PC-3 (cell line): ENCODE measurements at regions not wholly inside any gene's neighbourhood (a gene's known extent, or its start where the extent isn't known, plus 50 kb on each side); places are given as distances from the start of the nearest gene placed in this dataset.

ENCODE experiments used
- ATAC-seq: fragments of 200-7000 bp; cut with Tn5 transposase; 2 replicates; pipeline ENCODE4 v1.9.1; 2020; ENCODE audit warnings: mild to moderate bottlenecking, moderate library complexity
- BruUV-seq: library from RNA; stranded (reverse); fragments of 400-500 nt; replicated peaks from 2 replicates; lab custom pipeline; 2021; lab: Mats Ljungman, UMichigan
- CTCF ChIA-PET: fragments of 300-600 bp; sonication (Branson Sonifier 250); formaldehyde crosslinking; loops from one replicate; lab custom pipeline; 2022; ENCODE audit warnings: antibody characterized with exemption; lab: Charles Lee
- POLR2A ChIA-PET: fragments of 300-600 bp; sonication (Branson Sonifier 250); formaldehyde crosslinking; loops from one replicate; lab custom pipeline; 2022; ENCODE audit warnings: antibody characterized with exemption; ENCODE audit not compliant: unreplicated experiment; lab: Charles Lee
- DNase-seq: peaks from one replicate; pipeline ENCODE4 v3.0.0-alpha.2; 2015
- H2AFZ ChIP-seq: fragments of 300-600 bp; sonication (generic); 2 replicates; pipeline ENCODE4 v1.6.0; 2016; ENCODE audit warnings: antibody characterized with exemption, low read length
- H3F3A ChIP-seq: fragments of 300-600 bp; sonication (generic); one replicate; pipeline ENCODE4 v1.6.0; 2017; ENCODE audit warnings: antibody characterized with exemption, low read length, control low read depth, mild to moderate bottlenecking; ENCODE audit not compliant: unreplicated experiment
- H3K27ac ChIP-seq: fragments of 300-600 bp; sonication (generic); 2 replicates; pipeline ENCODE4 v1.5.1; 2016; ENCODE audit warnings: mild to moderate bottlenecking, low read length
- H3K27me3 ChIP-seq: fragments of 300-600 bp; sonication (generic); 2 replicates; pipeline ENCODE4 v1.6.1; 2016; ENCODE audit warnings: low read length, mixed read lengths
- H3K36me3 ChIP-seq: fragments of 300-600 bp; sonication (generic); 2 replicates; pipeline ENCODE4 v1.6.1; 2016; ENCODE audit warnings: low read depth, mixed run types, low read length, mixed read lengths
- H3K4me1 ChIP-seq: fragments of 300-600 bp; sonication (generic); 2 replicates; pipeline ENCODE4 v1.5.1; 2016; ENCODE audit warnings: low read length; ENCODE audit not compliant: insufficient read depth
- H3K4me2 ChIP-seq: fragments of 300-600 bp; sonication (generic); 2 replicates; pipeline ENCODE4 v1.6.0; 2016; ENCODE audit warnings: low read length
- H3K4me3 ChIP-seq: fragments of 300-600 bp; sonication (generic); 2 replicates; pipeline ENCODE4 v1.5.1; 2016; ENCODE audit warnings: mild to moderate bottlenecking, low read length, mixed read lengths
- H3K79me2 ChIP-seq: fragments of 300-600 bp; sonication (generic); 2 replicates; pipeline ENCODE4 v1.6.1; 2017; ENCODE audit warnings: low read length, mixed read lengths
- H3K9ac ChIP-seq: fragments of 300-600 bp; sonication (generic); 2 replicates; pipeline ENCODE4 v1.6.0; 2016; ENCODE audit warnings: mild to moderate bottlenecking, low read length
- H3K9me2 ChIP-seq: fragments of 300-600 bp; sonication (generic); replicated peaks from 2 replicates; pipeline ENCODE4 v1.6.1; 2016; ENCODE audit warnings: mixed run types, low read length, mixed read lengths
- H3K9me3 ChIP-seq: fragments of 300-600 bp; sonication (generic); 2 replicates; pipeline ENCODE4 v1.6.1; 2016; ENCODE audit warnings: low read length, mixed read lengths
- H4K20me1 ChIP-seq: fragments of 300-600 bp; sonication (generic); 2 replicates; pipeline ENCODE4 v1.6.1; 2016; ENCODE audit warnings: low read length, mixed read lengths
- CTCF ChIP-seq: fragments of 300-600 bp; sonication (generic); conservative IDR thresholded peaks from 2 replicates; pipeline ENCODE4 v1.5.1; 2017; ENCODE audit warnings: antibody characterized with exemption, low read depth, mild to moderate bottlenecking, low read length
- EZH2 ChIP-seq: fragments of 300-600 bp; sonication (generic); IDR thresholded peaks from one replicate; pipeline ENCODE4 v1.6.1; 2017; ENCODE audit warnings: antibody characterized with exemption, mild to moderate bottlenecking, low read length; ENCODE audit not compliant: unreplicated experiment
- EZH2phosphoT487 ChIP-seq: fragments of 300-600 bp; sonication (generic); IDR thresholded peaks from 2 replicates; pipeline ENCODE4 v1.6.1; 2018; ENCODE audit warnings: mild to moderate bottlenecking, antibody characterized with exemption, low read length, borderline replicate concordance
- intact Hi-C: fragments of 100-400 bp; cut with micrococcal nuclease; formaldehyde crosslinking; loops from 2 replicates; pipeline ENCODE4 v1.9.0; 2023

GRCh38 chr14:98229656-98230366, 1042.2 kb downstream of the BCL11B start:
- H3K27ac ChIP-seq: no peak overlapping the region
- H3K27me3 ChIP-seq: peaks cover 42% of the 10 kb centered on the region
- TF ChIP-seq CTCF: no peak
- TF ChIP-seq EZH2: no peak
- no peak for TF ChIP-seq EZH2phosphoT487
- no peaks in the 10 kb centered on the region for H3K4me1 ChIP-seq
- H3K4me2 ChIP-seq: no peak overlapping the region
- ChIA-PET CTCF (no interaction called here), POLR2A (no interaction called here)
- no peak overlapping the region for H3K9ac ChIP-seq
- H3K9me2 ChIP-seq: no peaks in the 10 kb centered on the region
- no peak overlapping the region for H2AFZ ChIP-seq
- no peaks in the 10 kb centered on the region for H3F3A ChIP-seq
- no TSS peak for BruUV-seq
- no peaks in the 10 kb centered on the region for H3K79me2 ChIP-seq
- DNase-seq (no peak), ATAC-seq (no peak)
- no peaks in the 10 kb centered on the region for H3K9me3 ChIP-seq
- no peaks in the 10 kb centered on the region for H4K20me1 ChIP-seq
- no peak overlapping the region for H3K4me3 ChIP-seq
- intact Hi-C loops: no loop called here
- no peaks in the 10 kb centered on the region for H3K36me3 ChIP-seq

GRCh38 chr14:98230411-98230810, 1041.6 kb downstream of the BCL11B start:
- intact Hi-C loops: no loop called here
- H3K9me2 ChIP-seq: no peaks in the 10 kb centered on the region
- CTCF ChIA-PET: no interaction called here
- no peak for ATAC-seq
- TF ChIP-seq EZH2 (no peak), EZH2phosphoT487 (no peak)
- H3K9me3 ChIP-seq: no peaks in the 10 kb centered on the region
- no peak overlapping the region for H3K4me3 ChIP-seq
- H3F3A ChIP-seq: no peaks in the 10 kb centered on the region
- POLR2A ChIA-PET: no interaction called here
- no TSS peak for BruUV-seq
- H3K27me3 ChIP-seq: peaks cover 48% of the 10 kb centered on the region
- H3K4me1 ChIP-seq: no peaks in the 10 kb centered on the region
- no peak overlapping the region for H3K27ac ChIP-seq
- no peak overlapping the region for H3K9ac ChIP-seq
- no peaks in the 10 kb centered on the region for H4K20me1 ChIP-seq
- no peak overlapping the region for H2AFZ ChIP-seq
- no peaks in the 10 kb centered on the region for H3K36me3 ChIP-seq
- DNase-seq: no peak
- H3K4me2 ChIP-seq: no peak overlapping the region
- no peaks in the 10 kb centered on the region for H3K79me2 ChIP-seq

- DNase-seq (no peak), ATAC-seq (no peak)
- ChIA-PET POLR2A (no interaction called here), CTCF (no interaction called here)
- Histone ChIP-seq H3K4me3 (no peak overlapping the region), H3K9me2 (no peaks in the 10 kb centered on the region), H3K79me2 (no peaks in the 10 kb centered on the region), H3F3A (no peaks in the 10 kb centered on the region), H3K9me3 (no peaks in the 10 kb centered on the region), H3K4me1 (no peaks in the 10 kb centered on the region), H2AFZ (no peak overlapping the region), H3K27me3 (peaks cover 54% of the 10 kb centered on the region), H4K20me1 (no peaks in the 10 kb centered on the region), H3K9ac (no peak overlapping the region), H3K36me3 (no peaks in the 10 kb centered on the region), H3K27ac (no peak overlapping the region), H3K4me2 (no peak overlapping the region)
- intact Hi-C loops: no loop called here
- BruUV-seq: no TSS peak
- TF ChIP-seq EZH2phosphoT487 (no peak), EZH2 (no peak), CTCF (no peak)
Measured at GRCh38 chr14:98231210-98231609, 1040.8 kb downstream of the BCL11B start.
